Astrocyte of the spinal cord (primary cell): ENCODE measurements at regions not wholly inside any gene's neighbourhood (a gene's known extent, or its start where the extent isn't known, plus 50 kb on each side); places are given as distances from the start of the nearest gene placed in this dataset.

Source experiments
- DNase-seq: peaks from one replicate; pipeline ENCODE4 v3.0.0; 2011; ENCODE audit warnings: low read depth, low spot score
- H3K4me3 ChIP-seq: 2 replicates; pipeline ENCODE4 v1.5.1; 2011; ENCODE audit warnings: low read depth, mild to moderate bottlenecking, low read length, moderate library complexity
- in situ Hi-C: cut with HindIII; loops from 2 replicates; pipeline ENCODE4 v1.10.0; 2017; ENCODE audit warnings: low sequenced_read_pairs
- TF ChIP-seq, protein P1 (sequence below): IDR thresholded peaks from 2 replicates; pipeline ENCODE4 v1.5.1; 2012; ENCODE audit warnings: low read depth, mild to moderate bottlenecking, low read length, inconsistent platforms

DNA sequence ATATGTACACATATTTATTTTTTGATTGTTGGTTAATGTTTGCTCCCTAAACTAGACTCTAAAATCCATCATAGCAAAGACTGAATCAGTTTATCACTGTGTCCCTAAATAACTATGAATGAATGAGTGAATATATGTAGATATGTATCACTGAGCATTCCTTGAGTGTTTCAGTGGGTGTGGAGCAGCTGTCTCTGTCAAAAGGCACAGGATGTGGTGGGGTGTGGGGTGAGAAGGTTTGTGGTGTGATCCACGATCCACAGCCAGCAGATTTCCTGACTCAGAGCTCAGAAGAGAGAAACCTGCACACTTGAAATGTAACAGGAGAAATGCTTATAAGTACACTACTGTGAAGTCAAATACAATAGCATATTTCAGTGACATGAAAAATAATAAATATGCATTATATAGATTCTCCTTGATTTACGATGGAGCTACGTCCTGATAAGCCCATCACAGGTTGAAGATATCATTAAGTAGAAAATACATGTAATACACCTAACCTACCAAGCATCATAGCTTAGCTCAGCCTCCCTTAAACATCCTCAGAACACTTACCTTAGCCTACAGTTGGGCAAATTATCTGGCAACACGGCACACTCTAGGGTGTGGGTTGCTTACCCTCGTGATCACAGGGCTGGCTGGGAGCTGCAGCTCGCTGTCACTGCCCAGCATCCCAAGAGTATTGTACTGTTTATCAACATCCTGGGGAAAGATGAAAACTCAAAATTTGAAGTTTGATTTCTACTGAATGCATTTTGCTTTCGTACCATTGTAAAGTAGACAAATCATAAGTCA is 287.0 kb downstream of the GAS1 start:
- DNase-seq, result peak; percentile 77
- H3K4me3 ChIP-seq, result no peak overlapping the region
- TF ChIP-seq, protein P1, sequence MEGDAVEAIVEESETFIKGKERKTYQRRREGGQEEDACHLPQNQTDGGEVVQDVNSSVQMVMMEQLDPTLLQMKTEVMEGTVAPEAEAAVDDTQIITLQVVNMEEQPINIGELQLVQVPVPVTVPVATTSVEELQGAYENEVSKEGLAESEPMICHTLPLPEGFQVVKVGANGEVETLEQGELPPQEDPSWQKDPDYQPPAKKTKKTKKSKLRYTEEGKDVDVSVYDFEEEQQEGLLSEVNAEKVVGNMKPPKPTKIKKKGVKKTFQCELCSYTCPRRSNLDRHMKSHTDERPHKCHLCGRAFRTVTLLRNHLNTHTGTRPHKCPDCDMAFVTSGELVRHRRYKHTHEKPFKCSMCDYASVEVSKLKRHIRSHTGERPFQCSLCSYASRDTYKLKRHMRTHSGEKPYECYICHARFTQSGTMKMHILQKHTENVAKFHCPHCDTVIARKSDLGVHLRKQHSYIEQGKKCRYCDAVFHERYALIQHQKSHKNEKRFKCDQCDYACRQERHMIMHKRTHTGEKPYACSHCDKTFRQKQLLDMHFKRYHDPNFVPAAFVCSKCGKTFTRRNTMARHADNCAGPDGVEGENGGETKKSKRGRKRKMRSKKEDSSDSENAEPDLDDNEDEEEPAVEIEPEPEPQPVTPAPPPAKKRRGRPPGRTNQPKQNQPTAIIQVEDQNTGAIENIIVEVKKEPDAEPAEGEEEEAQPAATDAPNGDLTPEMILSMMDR, result no peak
- in situ Hi-C loops, result no loop called here

DNA sequence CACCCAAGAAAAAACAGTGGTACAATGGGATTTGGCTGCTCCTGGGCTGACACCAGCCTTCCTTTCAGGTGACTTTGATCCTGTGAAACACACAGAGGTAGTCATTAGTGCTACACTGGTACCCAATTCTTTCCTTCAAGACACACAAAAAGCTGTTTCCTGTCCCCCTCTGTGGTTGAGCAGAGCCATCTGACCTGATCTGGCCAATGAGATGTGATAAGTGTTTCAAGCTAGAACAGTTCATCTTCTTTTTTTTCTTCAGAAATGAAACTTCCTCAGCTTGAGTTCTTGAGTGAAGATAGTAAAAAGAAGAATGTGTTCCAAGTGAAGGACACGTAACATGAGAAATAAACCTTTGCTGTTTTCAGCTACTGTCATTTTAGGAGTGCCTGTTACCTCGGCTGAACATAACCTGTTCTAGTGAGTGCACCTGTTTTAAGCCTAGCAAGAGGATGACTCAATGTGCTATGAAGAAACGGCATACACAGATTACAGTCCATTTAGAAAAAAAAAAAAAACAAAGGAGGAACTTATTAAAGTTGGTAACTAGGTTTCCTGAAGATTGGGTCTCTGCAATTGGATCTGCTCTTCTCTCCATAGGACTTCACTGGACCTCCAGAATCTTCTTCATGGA is 287.8 kb downstream of the GAS1 start:
- in situ Hi-C loops, result no loop called here
- DNase-seq, result no peak
- no peak overlapping the region for H3K4me3 ChIP-seq
- TF ChIP-seq, protein P1, result no peak

DNA sequence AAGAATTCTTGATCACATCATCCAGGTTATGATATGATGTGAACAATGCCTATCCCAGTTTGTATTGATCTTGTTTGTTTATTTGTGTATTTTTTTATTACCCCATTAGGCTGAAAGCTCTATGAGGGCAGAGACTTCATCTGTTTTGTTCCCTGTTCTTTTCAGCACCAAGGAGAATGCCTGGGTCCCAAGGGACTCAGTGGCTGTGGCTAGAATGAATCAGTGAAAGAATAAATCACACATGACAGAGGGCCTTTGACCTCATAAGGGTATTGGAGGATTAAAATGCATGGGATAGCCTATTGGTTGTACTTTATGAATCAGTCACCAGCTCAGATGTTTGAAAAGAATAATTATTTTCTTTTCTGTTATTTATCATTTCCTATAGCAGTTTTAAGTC is 292.2 kb downstream of the GAS1 start:
- no peak overlapping the region for H3K4me3 ChIP-seq
- TF ChIP-seq, protein P1, result no peak
- in situ Hi-C loops, result no loop called here
- DNase-seq, result peak; percentile 17

DNA sequence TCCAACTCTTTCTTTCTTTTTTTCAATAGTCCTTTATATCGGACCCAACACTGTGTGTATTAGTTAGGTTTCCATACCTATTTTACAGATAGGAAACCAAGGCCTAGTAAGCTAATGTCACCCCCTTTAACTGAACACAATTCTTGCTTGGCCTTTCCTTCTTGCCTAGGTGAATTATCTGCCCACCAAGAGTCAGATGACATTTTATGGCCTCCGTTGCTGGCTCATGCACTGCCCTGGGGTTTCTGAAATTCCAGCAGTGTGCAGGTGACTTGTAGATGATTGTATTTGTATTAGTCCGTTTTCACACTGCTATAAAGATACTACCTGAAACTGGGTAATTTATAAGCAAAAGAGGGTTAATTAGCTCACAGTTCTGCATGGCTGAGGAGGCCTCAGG is 293.8 kb downstream of the GAS1 start:
- in situ Hi-C loops, result no loop called here
- H3K4me3 ChIP-seq, result no peak overlapping the region
- TF ChIP-seq, protein P1, result no peak
- DNase-seq, result no peak

DNA sequence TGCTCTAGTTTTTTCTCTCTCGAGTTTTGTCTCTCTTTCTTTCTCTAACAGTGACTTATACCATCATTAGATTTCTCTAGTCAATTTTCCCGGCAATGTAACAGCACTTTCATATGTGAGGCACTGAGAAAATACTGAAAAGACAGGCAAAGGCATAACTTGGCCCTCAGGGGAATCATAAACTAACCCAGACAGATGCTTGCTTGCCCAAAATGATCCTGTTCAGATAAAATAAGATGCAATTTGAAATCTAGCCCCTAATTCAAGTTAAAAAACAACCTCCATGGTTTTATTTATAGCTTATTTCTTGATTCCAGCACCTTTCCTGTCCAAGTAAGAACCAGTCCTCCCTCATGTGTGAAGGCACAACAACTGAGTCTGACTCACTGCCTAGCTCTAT is 294.6 kb downstream of the GAS1 start:
- TF ChIP-seq, protein P1, result no peak
- in situ Hi-C loops, result no loop called here
- H3K4me3 ChIP-seq, result no peak overlapping the region
- no peak for DNase-seq

DNA sequence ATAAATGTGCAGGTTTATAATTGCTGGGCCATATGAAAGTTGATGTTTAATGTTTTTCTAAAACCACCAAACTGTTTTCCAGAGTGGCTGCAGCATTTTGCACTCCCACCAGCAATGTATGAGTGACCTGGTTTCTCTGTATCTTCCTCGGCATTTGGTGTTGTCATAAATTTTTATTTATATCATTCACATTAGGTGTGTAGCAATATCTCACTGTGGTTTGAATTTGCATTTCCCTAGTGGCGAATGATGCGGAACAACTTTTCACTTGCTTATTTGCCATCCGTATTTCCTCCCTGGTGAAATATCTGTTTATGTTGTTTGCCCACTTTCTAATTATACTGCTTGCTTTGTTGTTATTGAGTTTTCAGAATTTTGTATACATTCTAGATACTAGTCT is 295.7 kb upstream of the TUT7 start:
- TF ChIP-seq, protein P1, result no peak
- H3K4me3 ChIP-seq, result no peak overlapping the region
- in situ Hi-C loops, result no loop called here
- no peak for DNase-seq
